HepG2 (cell line): ENCODE measurements at regions not wholly inside any gene's neighbourhood (a gene's known extent, or its start where the extent isn't known, plus 50 kb on each side); places are given as distances from the start of the nearest gene placed in this dataset.

ENCODE experiments used
- CEBPB ChIP-seq: IDR thresholded peaks from 2 replicates; pipeline ENCODE4 v1.6.1; 2011; ENCODE audit warnings: low read depth, low read length, improper control_type of control experiment, borderline replicate concordance
- CTCF ChIP-seq: sonication (generic); formaldehyde crosslinking; IDR thresholded peaks from 2 replicates; pipeline ENCODE4 v1.5.0; 2020; ENCODE audit warnings: mild to moderate bottlenecking, missing genetic modification reagents, moderate library complexity
- E2F5 ChIP-seq: sonication (generic); formaldehyde crosslinking; conservative IDR thresholded peaks from 2 replicates; pipeline ENCODE4 v1.4.0; 2020; ENCODE audit warnings: missing genetic modification reagents
- LBX2 ChIP-seq: sonication (generic); formaldehyde crosslinking; IDR thresholded peaks from 2 replicates; pipeline ENCODE4 v1.5.0; 2020; ENCODE audit warnings: missing genetic modification reagents, mild to moderate bottlenecking, borderline replicate concordance
- MAF1 ChIP-seq: sonication (generic); formaldehyde crosslinking; IDR thresholded peaks from 2 replicates; pipeline ENCODE4 v1.5.0; 2020; ENCODE audit warnings: missing genetic modification reagents, borderline replicate concordance
- MAX ChIP-seq: IDR thresholded peaks from 2 replicates; pipeline ENCODE4 v1.6.1; 2012; ENCODE audit warnings: inconsistent platforms
- RORA ChIP-seq: sonication (generic); formaldehyde crosslinking; IDR thresholded peaks from 2 replicates; pipeline ENCODE4 v1.5.0; 2020; ENCODE audit warnings: mild to moderate bottlenecking, missing genetic modification reagents, moderate library complexity
- SMC3 ChIP-seq: IDR thresholded peaks from 2 replicates; pipeline ENCODE4 v1.6.1; 2011; ENCODE audit warnings: low read length, improper control_type of control experiment
- TP53 ChIP-seq: sonication (generic); formaldehyde crosslinking; conservative IDR thresholded peaks from 2 replicates; pipeline ENCODE4 v1.4.0; 2020; ENCODE audit warnings: missing genetic modification reagents
- ZNF3 ChIP-seq: IDR thresholded peaks from 2 replicates; pipeline ENCODE4 v1.7.0; 2017; ENCODE audit warnings: inconsistent platforms
- ZNF704 ChIP-seq: sonication (generic); formaldehyde crosslinking; IDR thresholded peaks from 2 replicates; pipeline ENCODE4 v1.8.1; 2023; ENCODE audit warnings: mild to moderate bottlenecking, inconsistent platforms, moderate library complexity, missing genetic modification reagents, borderline replicate concordance

GRCh38 chr7:35380739-35381224 lies 126.9 kb upstream of the TBX20 start:
- TF ChIP-seq MAF1 (CRISPR knock-in tag) (no peak), CEBPB (peak; percentile 92), LBX2 (no peak), CTCF (no peak), ZNF3 (CRISPR knock-in tag) (no peak), TP53 (CRISPR knock-in tag) (no peak), MAX (no peak), ZNF704 (CRISPR knock-in tag) (no peak), RORA (CRISPR knock-in tag) (no peak), E2F5 (CRISPR knock-in tag) (no peak), SMC3 (no peak)
